SK-N-SH treated with all-trans-retinoic acid at 6 μM for 48 hours (cell line): ENCODE measurements at regions not wholly inside any gene's neighbourhood (a gene's known extent, or its start where the extent isn't known, plus 50 kb on each side); places are given as distances from the start of the nearest gene placed in this dataset.

Source experiments
- ATAC-seq: fragments of 200-7000 bp; cut with Tn5 transposase; 3 replicates; pipeline ENCODE4 v1.9.1; 2020; ENCODE audit warnings: mild to moderate bottlenecking, moderate library complexity
- ARNTL ChIP-seq: fragments of 450-650 bp; formaldehyde crosslinking; IDR thresholded peaks from 2 replicates; pipeline ENCODE4 v1.5.0; 2020; ENCODE audit warnings: low read depth, mild to moderate bottlenecking, moderate library complexity, borderline replicate concordance
- BACH2 ChIP-seq: fragments of 250-450 bp; sonication (Bioruptor Pico); IDR thresholded peaks from 2 replicates; pipeline ENCODE4 v1.9.0; 2021; ENCODE audit warnings: mild to moderate bottlenecking, borderline replicate concordance
- CREB5 ChIP-seq: fragments of 250-450 bp; sonication (Bioruptor Pico); IDR thresholded peaks from 2 replicates; pipeline ENCODE4 v1.5.1; 2020; ENCODE audit warnings: low read depth, mild to moderate bottlenecking, moderate library complexity
- CSDC2 ChIP-seq: fragments of 250-450 bp; sonication (Bioruptor Pico); IDR thresholded peaks from 2 replicates; pipeline ENCODE4 v1.5.0; 2020; ENCODE audit warnings: mild to moderate bottlenecking, moderate library complexity
- CSRNP3 ChIP-seq: fragments of 250-450 bp; sonication (Bioruptor Pico); IDR thresholded peaks from 2 replicates; pipeline ENCODE4 v1.5.1; 2021; ENCODE audit warnings: mild to moderate bottlenecking, moderate library complexity
- ESRRG ChIP-seq: fragments of 250-450 bp; sonication (Bioruptor Pico); IDR thresholded peaks from 2 replicates; pipeline ENCODE4 v1.6.1; 2021; ENCODE audit warnings: mild to moderate bottlenecking
- GLIS3 ChIP-seq: fragments of 250-450 bp; sonication (Bioruptor Pico); IDR thresholded peaks from 2 replicates; pipeline ENCODE4 v1.5.0; 2020; ENCODE audit warnings: mild to moderate bottlenecking, moderate library complexity
- ISL1 ChIP-seq: fragments of 250-450 bp; sonication (Bioruptor Pico); IDR thresholded peaks from 2 replicates; pipeline ENCODE4 v2.1.2; 2022; ENCODE audit warnings: mild to moderate bottlenecking, moderate library complexity
- OSR1 ChIP-seq: fragments of 250-450 bp; sonication (Bioruptor Pico); IDR thresholded peaks from 2 replicates; pipeline ENCODE4 v1.8.0; 2022; ENCODE audit warnings: moderate library complexity, mild to moderate bottlenecking, inconsistent platforms
- PATZ1 ChIP-seq: fragments of 250-450 bp; sonication (Bioruptor Pico); IDR thresholded peaks from 2 replicates; pipeline ENCODE4 v1.8.0; 2020; ENCODE audit warnings: mild to moderate bottlenecking, moderate library complexity, borderline replicate concordance
- POU6F1 ChIP-seq: fragments of 250-450 bp; sonication (Bioruptor Pico); IDR thresholded peaks from 2 replicates; pipeline ENCODE4 v1.8.0; 2021; ENCODE audit warnings: low read depth, mild to moderate bottlenecking, moderate library complexity, borderline replicate concordance
- PPARA ChIP-seq: fragments of 250-450 bp; sonication (Bioruptor Pico); IDR thresholded peaks from 2 replicates; pipeline ENCODE4 v1.5.0; 2020; ENCODE audit warnings: mild to moderate bottlenecking, borderline replicate concordance
- RARB ChIP-seq: fragments of 250-450 bp; sonication (Bioruptor Pico); IDR thresholded peaks from 2 replicates; pipeline ENCODE4 v1.8.0; 2021; ENCODE audit warnings: mild to moderate bottlenecking, moderate library complexity
- TCF4 ChIP-seq: fragments of 250-450 bp; sonication (Bioruptor Pico); IDR thresholded peaks from 2 replicates; pipeline ENCODE4 v1.8.0; 2021; ENCODE audit warnings: mild to moderate bottlenecking, moderate library complexity, borderline replicate concordance
- TOX ChIP-seq: fragments of 250-450 bp; sonication (Bioruptor Pico); IDR thresholded peaks from 2 replicates; pipeline ENCODE4 v1.8.0; 2021; ENCODE audit warnings: mild to moderate bottlenecking, moderate library complexity, borderline replicate concordance
- TSHZ2 ChIP-seq: fragments of 250-450 bp; sonication (Bioruptor Pico); IDR thresholded peaks from 2 replicates; pipeline ENCODE4 v1.5.0; 2020; ENCODE audit warnings: mild to moderate bottlenecking, moderate library complexity
- ZC3H10 ChIP-seq: fragments of 250-450 bp; sonication (Bioruptor Pico); IDR thresholded peaks from 2 replicates; pipeline ENCODE4 v1.5.1; 2021; ENCODE audit warnings: mild to moderate bottlenecking, moderate library complexity
- ZFP3 ChIP-seq: fragments of 250-450 bp; sonication (Bioruptor Pico); IDR thresholded peaks from 2 replicates; pipeline ENCODE4 v1.5.0; 2020; ENCODE audit warnings: mild to moderate bottlenecking, moderate library complexity
- ZFP30 ChIP-seq: fragments of 450-650 bp; formaldehyde crosslinking; IDR thresholded peaks from 2 replicates; pipeline ENCODE4 v1.5.0; 2022; ENCODE audit warnings: mild to moderate bottlenecking, moderate library complexity
- ZNF565 ChIP-seq: fragments of 450-650 bp; formaldehyde crosslinking; conservative IDR thresholded peaks from 2 replicates; pipeline ENCODE4 v1.5.0; 2020; ENCODE audit warnings: low read depth, mild to moderate bottlenecking, moderate library complexity
- ZNF70 ChIP-seq: fragments of 450-650 bp; formaldehyde crosslinking; IDR thresholded peaks from 2 replicates; pipeline ENCODE4 v1.5.0; 2020; ENCODE audit warnings: mild to moderate bottlenecking, moderate library complexity
- ZNF8 ChIP-seq: fragments of 450-650 bp; formaldehyde crosslinking; IDR thresholded peaks from 2 replicates; pipeline ENCODE4 v1.5.0; 2020; ENCODE audit warnings: mild to moderate bottlenecking, moderate library complexity

- no peak for TF ChIP-seq ESRRG (CRISPR knock-in tag)
- no peak for TF ChIP-seq ZFP3 (CRISPR knock-in tag)
- TF ChIP-seq TCF4 (CRISPR knock-in tag): no peak
- no peak for TF ChIP-seq CREB5 (CRISPR knock-in tag)
- TF ChIP-seq BACH2 (CRISPR knock-in tag): no peak
- no peak for ATAC-seq
Observed at GRCh38 chr13:103835052-103835451, 768.8 kb upstream of the SLC10A2 start.

GRCh38 chr13:103833294-103833852 lies 767.2 kb upstream of the SLC10A2 start:
- TF ChIP-seq CSDC2: no peak
- ATAC-seq: no peak

GRCh38 chr13:103815619-103816018 lies 749.4 kb upstream of the SLC10A2 start:
- ATAC-seq: no peak

More at GRCh38 chr13:103815619-103816018, 749.4 kb upstream of the SLC10A2 start:
- TF ChIP-seq ZNF565 (CRISPR knock-in tag): no peak
- TF ChIP-seq CSRNP3 (CRISPR knock-in tag): no peak
- TF ChIP-seq ZC3H10 (CRISPR knock-in tag): no peak
- no peak for TF ChIP-seq GLIS3 (CRISPR knock-in tag)
- no peak for TF ChIP-seq PPARA (CRISPR knock-in tag)
- TF ChIP-seq TSHZ2 (CRISPR knock-in tag): no peak
- TF ChIP-seq OSR1 (CRISPR knock-in tag): no peak
- no peak for TF ChIP-seq PATZ1 (CRISPR knock-in tag)
- no peak for TF ChIP-seq ZNF70 (CRISPR knock-in tag)
- TF ChIP-seq TOX (CRISPR knock-in tag): no peak
- TF ChIP-seq ZNF8: no peak
- TF ChIP-seq ZFP3 (CRISPR knock-in tag): no peak
- no peak for TF ChIP-seq ISL1 (CRISPR knock-in tag)
- TF ChIP-seq RARB (CRISPR knock-in tag): no peak
- TF ChIP-seq ZFP30: no peak
- TF ChIP-seq CSDC2: no peak
- TF ChIP-seq POU6F1 (CRISPR knock-in tag): no peak
- TF ChIP-seq ARNTL (CRISPR knock-in tag): no peak
- no peak for TF ChIP-seq ESRRG (CRISPR knock-in tag)
- TF ChIP-seq BACH2 (CRISPR knock-in tag): no peak
